HuH-7 (cell line): ENCODE measurements at regions not wholly inside any gene's neighbourhood (a gene's known extent, or its start where the extent isn't known, plus 50 kb on each side); places are given as distances from the start of the nearest gene placed in this dataset.
"Not testable (repeated sequence)": the region's sequence is repeated elsewhere in the genome, so short reads cannot be mapped to it uniquely, and the experiment has no call there.

ENCODE experiments used
- DNase-seq: peaks from one replicate; pipeline ENCODE4 v3.0.0; 2011; ENCODE audit warnings: low spot score

DNA sequence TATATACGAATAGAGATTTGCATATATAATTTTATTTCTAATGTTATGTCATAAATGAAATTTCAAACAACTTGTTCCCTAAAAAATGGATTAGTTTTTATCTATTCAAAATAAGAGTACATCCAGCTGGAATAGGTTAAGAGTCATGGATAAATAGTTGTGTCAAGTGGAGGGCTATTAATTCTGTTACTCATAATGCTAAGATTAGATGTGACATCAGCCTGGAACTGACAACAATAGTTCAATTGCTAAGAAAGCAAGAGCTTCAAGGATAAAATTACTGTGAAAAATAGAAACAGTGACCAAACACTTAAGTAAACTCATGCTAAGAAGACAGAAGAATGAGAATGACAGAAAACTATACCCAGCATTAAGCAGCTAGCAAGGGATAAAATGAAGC lies 92.2 kb upstream of the CDH9 start:
- DNase-seq = no peak

DNA sequence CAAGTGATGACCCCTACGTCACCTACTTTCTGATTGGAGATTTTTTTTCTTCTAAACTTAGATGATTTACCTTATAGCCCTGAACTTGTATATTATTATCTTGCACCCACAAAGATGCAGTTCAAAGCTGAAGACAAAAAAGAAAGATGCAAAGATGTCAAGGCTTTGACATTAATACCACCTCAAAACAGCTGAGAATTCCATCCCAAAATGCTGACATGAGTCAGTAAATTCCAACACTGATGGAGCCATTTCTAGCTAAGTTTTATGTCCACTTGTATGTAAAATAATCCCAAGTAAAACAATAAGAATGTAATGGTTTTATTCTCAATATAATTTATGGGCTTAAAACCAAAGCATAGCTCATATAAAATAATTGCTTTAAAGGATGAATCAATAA lies 91.5 kb upstream of the CDH9 start:
- no peak for DNase-seq

DNA sequence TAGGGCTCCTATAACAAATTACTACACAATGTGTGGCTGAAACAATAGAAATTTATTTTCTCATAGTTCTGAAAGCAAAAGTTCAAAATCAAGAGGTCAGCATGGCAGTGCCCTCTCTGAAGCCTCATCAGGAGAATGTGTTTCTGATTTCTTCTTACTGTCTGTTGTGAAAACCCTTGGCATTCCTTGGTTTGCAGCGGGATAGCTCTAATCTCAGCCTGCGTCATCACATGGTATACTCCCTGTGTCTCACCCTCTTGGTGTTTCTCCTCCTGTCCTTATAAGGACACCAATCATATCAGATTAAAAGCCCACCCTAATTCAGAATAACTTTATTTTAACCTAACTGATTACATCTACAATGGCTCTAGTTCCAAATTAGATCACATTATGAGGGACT lies 87.5 kb upstream of the CDH9 start:
- no peak for DNase-seq

DNA sequence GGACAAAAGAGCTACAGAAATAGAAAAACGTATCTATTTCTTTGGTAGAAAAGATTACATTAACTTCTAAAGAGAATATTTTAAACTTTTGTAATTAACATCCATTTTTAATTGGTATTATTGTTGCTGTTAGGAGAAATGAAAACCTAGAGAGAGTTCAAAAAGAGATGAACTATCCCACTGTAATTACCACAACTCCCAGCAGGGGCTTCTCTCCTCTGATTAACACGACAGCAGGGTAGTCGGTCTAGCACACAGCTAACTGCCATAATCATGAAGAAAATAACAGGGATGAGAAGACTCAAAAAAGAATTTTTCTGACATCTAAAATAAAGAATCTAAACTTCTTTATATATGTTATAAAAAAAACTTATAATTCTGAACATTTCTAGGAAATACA lies 86.2 kb upstream of the CDH9 start:
- peak; percentile 54 for DNase-seq

DNA sequence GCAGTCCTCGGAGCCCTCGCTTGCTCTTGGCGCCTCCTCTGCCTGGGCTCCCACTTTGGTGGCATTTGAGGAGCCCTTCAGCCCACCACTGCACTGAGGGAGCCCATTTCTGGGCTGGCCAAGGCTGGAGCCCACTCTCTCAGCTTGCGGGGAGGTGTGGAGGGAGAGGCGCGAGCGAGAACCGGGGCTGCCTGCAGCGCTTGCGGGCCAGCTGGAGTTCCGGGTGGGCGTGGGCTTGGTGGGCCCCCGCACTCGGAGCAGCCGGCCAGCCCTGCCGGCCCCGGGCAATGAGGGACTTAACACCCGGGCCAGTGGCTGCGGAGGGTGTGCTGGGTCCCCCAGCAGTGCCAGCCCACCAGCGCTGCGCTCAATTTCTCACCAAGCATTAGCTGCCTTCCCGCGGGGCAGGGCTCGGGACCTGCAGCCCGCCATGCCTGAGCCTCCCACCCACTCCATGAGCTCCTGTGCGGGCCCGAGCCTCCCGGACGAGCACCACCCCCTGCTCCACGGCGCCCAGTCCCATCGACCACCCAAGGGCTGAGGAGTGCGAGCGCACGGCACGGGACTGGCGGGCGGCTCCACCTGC lies 81.4 kb upstream of the CDH9 start:
- not testable (repeated sequence) for DNase-seq

DNA sequence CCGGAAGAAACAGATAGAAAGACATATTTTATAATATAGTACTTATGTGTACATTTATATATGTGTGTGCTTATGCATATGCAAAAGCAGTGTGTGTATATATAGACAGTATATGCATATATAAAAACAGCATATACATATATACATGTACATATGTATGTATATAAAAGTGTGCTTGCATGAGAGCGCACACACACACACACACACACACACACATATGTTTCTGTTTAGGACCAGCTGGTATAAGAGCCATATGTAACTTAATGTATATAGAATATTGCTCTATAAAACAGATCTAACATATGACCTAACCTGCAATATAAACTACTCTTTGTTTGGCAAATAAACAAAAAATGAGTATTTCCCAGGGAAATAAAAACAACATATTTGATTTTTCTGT lies 65.1 kb upstream of the CDH9 start:
- DNase-seq = no peak

DNA sequence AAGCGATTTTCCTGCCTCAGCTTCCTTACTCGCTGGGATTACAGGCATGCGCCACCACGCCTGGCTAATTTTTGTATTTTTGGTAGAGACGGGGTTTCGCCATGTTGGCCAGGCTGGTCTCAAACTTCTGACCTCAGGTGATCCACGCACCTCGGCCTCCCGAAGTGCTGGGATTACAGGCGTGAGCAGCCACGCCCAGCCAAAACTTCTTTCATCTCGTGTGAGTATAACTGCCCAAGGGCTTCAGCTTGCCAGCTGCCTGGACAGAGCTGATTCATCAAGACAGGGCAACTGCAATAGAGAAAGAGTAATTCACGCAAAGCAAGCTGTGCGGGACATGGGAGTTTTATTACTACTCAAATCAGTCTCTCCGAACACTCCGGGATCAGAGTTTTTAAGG lies 57.4 kb upstream of the CDH9 start:
- DNase-seq = not testable (repeated sequence)

DNA sequence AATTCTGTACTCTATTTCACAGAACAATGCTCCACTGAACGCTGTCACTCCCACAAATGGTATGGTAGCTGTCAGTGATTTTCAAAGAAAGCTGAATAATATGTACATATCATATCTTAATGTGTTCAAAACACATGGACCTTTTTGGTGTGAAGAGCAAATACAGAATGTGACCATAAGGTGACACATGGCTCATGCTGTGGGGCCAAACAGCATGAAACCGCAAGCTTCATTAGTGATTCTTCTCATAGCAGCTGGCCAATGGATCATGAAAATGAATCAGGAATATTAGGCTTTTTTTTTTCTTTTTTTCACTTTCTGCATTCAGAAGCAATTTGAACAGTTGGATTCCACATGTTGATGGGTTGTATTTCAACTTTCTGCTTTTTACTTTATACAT lies 54.9 kb upstream of the CDH9 start:
- DNase-seq = no peak

DNA sequence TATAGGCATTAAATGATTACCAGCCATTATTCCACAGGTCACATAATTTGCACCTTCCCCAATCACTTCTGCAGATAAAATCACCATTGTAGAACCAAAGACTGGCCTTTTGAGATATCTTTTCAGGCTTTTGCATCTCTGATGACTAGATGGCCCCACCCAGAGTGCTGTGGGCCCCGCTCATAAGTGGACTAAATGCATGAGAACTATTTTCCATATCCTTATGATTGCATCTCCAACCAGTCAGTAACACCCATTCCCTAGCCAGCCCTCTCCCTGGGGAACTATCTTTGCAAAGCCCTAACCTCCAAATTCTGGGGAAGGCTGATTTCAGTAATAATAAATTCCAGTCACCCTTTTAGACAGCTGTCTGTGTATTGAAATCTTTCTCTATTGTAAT lies 53.5 kb upstream of the CDH9 start:
- no peak for DNase-seq

DNA sequence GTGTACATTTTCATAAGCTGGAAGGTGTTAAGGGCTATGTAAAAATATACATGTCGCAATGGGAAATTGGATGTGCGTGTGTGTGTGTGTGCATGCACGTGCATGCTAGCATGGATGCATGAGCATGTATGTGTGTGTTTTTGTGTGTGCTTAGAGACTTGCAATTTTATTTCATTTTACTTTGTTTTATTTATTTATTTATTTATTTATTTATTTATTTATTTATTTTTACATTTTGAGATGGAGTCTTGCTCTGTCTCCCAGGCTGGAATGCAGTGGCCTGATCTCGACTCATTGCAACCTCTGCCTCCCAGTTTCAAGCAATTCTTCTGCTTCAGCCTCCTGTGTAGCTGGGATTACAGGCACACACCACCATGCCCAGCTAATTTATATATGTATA lies 50.4 kb upstream of the CDH9 start:
- not testable (repeated sequence) for DNase-seq
